ENCODE measurements at regions not wholly inside any gene's neighbourhood (a gene's known extent, or its start where the extent isn't known, plus 50 kb on each side); places are given as distances from the start of the nearest gene placed in this dataset.

DNA sequence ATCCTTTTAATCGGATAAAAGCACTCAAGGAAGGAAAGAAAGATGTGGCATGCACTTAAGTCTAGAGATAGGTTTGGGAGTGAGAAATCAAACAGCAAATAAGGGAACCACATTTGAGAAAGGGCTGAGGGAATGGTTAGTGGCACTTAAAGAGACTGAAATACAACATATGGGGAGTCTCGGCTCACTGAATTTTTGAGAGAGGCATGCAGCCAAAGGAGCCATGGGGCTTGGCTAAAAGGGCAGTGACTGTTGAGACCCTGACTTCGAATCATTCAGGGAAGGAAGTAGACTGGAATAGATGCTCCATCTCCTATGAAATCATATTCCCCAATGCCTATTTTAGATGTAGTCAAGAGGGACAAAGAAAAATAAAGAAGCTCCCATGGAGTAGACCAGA lies 58.3 kb upstream of the HAO2 start:
- H3K4me3 ChIP-seq (ENCODE audit: low read depth, low read length) = no peak overlapping the region
- no peak for TF ChIP-seq CTCF (IDR thresholded peaks at IDR 0.05; ENCODE audit: low read depth, low read length, missing control alignments)
- DNase-seq (ENCODE audit: low read depth) = no peak
- in situ Hi-C loops (cut with HindIII; ENCODE audit: low sequenced_read_pairs) = no loop called here

- TF ChIP-seq CTCF (IDR thresholded peaks at IDR 0.05; ENCODE audit: low read depth, low read length, missing control alignments) = no peak
- in situ Hi-C loops (cut with HindIII; ENCODE audit: low sequenced_read_pairs) = no loop called here
- no peak overlapping the region for H3K4me3 ChIP-seq (ENCODE audit: low read depth, low read length)
- DNase-seq (ENCODE audit: low read depth) = no peak
Measured at GRCh38 chr1:119312500-119312899, 56.1 kb upstream of the HAO2 start.

DNA sequence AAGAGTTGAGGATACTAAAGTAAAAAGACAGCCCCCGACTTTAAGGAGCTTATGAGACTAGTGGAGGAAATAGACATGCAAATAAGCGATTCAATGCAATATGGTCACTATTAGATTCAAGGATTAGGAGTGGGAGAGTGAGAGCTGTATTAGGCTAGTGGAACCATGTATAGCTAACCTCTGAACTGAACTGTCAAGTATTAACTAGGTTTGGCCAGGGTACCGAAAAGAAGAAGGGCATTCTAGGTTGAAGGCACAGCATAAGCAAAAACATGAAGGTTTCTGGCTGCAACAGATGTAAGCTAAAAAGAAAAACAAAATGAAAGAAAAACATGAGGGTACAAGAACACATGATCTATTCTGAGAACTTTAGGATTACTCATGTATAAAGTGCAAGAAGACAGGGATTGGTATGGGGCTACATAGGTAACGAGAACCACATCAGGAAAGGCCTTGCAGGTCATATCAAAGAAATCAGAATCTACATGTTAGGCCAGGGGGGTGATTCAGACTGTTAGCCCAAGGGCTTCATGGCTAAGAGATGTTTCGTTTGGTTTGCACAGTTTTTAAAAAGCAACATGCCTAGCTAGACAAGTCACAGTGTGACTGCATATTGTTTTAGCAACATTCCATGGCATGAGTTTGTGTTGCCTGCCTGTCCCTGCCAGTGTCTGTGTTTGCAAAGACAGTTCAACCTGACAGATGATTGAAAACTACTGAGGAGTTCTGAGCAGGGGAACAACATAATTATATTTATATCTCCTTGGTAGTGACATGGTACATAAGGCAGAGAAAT lies 54.4 kb upstream of the HAO2 start:
- no peak overlapping the region for H3K4me3 ChIP-seq (ENCODE audit: low read depth, low read length)
- in situ Hi-C loops (cut with HindIII; ENCODE audit: low sequenced_read_pairs) = no loop called here
- no peak for TF ChIP-seq CTCF (IDR thresholded peaks at IDR 0.05; ENCODE audit: low read depth, low read length, missing control alignments)
- no peak for DNase-seq (ENCODE audit: low read depth)

- TF ChIP-seq CTCF (IDR thresholded peaks at IDR 0.05; ENCODE audit: low read depth, low read length, missing control alignments) = peak; percentile 8
- H3K4me3 ChIP-seq (ENCODE audit: low read depth, low read length) = no peak overlapping the region
- in situ Hi-C loops (cut with HindIII; ENCODE audit: low sequenced_read_pairs) = no loop called here
- DNase-seq (ENCODE audit: low read depth) = no peak
Measured at GRCh38 chr1:119316870-119317416, 51.6 kb upstream of the HAO2 start.

GRCh38 chr1:119318466-119319309 lies 49.9 kb upstream of the HAO2 start:
- in situ Hi-C loops (cut with HindIII; ENCODE audit: low sequenced_read_pairs) = no loop called here
- DNase-seq (ENCODE audit: low read depth) = no peak
- TF ChIP-seq CTCF (IDR thresholded peaks at IDR 0.05; ENCODE audit: low read depth, low read length, missing control alignments) = no peak
- no peak overlapping the region for H3K4me3 ChIP-seq (ENCODE audit: low read depth, low read length)

Measured in astrocyte of the cerebellum (primary cell).